RWPE2 (cell line): ENCODE measurements at regions not wholly inside any gene's neighbourhood (a gene's known extent, or its start where the extent isn't known, plus 50 kb on each side); places are given as distances from the start of the nearest gene placed in this dataset.

Experiments
- ATAC-seq: fragments of 200-7000 bp; cut with Tn5 transposase; 3 replicates; pipeline ENCODE4 v1.9.1; 2021; ENCODE audit warnings: low read depth
- DNase-seq: peaks from one replicate; pipeline ENCODE4 v3.0.0-alpha.2; 2020; ENCODE audit warnings: low spot score
- H3K27ac ChIP-seq: fragments of 450-650 bp; 2 replicates; pipeline ENCODE4 v1.5.1; 2017; ENCODE audit warnings: mild to moderate bottlenecking; ENCODE audit not compliant: poor library complexity, severe bottlenecking
- H3K27me3 ChIP-seq: fragments of 250-450 bp; sonication (Bioruptor Pico); 2 replicates; pipeline ENCODE4 v1.5.1; 2021; ENCODE audit warnings: mild to moderate bottlenecking, moderate library complexity; ENCODE audit not compliant: insufficient read depth, poor library complexity, severe bottlenecking
- H3K36me3 ChIP-seq: fragments of 250-450 bp; sonication (Bioruptor Pico); 2 replicates; pipeline ENCODE4 v1.5.1; 2020; ENCODE audit warnings: low read depth, mild to moderate bottlenecking, moderate library complexity
- H3K4me1 ChIP-seq: fragments of 250-450 bp; sonication (Bioruptor Pico); 2 replicates; pipeline ENCODE4 v1.5.1; 2021; ENCODE audit warnings: mild to moderate bottlenecking, moderate library complexity; ENCODE audit not compliant: insufficient read depth, poor library complexity, severe bottlenecking
- H3K4me3 ChIP-seq: fragments of 250-450 bp; sonication (Bioruptor Pico); 2 replicates; pipeline ENCODE4 v1.5.1; 2021; ENCODE audit warnings: mild to moderate bottlenecking, moderate library complexity; ENCODE audit not compliant: severe bottlenecking
- H3K9me3 ChIP-seq: fragments of 250-450 bp; sonication (Bioruptor Pico); 2 replicates; pipeline ENCODE4 v1.5.1; 2021; ENCODE audit warnings: mild to moderate bottlenecking, moderate library complexity; ENCODE audit not compliant: severe bottlenecking
- TF ChIP-seq, protein P1 (sequence below): fragments of 450-650 bp; IDR thresholded peaks from one replicate; pipeline ENCODE4 v1.5.1; 2017; ENCODE audit warnings: mild to moderate bottlenecking, moderate library complexity; ENCODE audit not compliant: poor library complexity, severe bottlenecking

DNA sequence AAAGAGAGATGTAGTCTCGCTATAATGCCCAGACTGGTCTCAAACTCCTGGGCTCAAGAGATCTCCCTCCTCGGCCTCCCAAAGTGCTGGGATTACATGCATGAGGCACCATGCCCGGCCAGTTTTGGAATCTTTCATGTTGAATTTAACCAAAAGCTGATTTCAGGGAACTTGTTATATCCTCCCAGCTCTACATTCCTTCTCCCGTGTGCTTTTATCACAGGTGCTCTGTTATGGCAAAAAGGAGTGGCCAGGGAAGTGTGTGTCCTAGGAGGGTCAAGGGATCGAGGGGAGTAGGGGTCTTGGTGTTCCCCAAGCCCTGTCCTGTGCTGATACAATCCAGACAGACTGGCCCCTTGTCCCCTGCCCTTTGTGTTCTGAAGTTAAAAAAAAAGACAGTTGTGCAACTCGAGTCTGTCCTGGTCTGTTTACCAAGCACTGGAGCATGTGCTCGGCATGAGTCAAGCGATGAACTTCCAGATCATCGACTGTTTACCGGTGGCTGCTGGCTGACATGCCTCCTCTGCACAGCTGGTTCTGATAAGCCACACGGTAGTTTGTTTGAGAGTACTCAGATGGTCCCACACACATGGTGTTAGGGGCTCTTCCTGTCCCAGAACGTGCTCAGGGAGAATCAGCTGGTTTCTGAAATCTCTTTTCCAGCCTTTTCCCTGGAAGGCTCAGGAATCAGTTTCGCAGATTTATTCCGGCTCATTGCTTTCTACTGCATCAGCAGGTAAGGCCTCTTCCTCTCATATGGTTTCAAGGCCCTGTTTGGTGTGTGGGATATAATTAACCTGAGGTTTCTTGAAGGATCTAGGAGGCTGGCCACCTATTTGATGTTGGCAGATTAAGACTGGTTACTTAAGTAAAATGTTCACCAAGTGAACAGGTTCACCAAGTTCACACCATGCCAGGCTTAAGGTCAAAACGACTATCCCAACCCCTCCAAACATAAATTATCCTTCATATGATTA lies 52.6 kb upstream of the NAA20 start:
- H3K4me1 ChIP-seq, result peaks cover 7% of the 10 kb centered on the region
- H3K27me3 ChIP-seq, result no peaks in the 10 kb centered on the region
- TF ChIP-seq, protein P1, sequence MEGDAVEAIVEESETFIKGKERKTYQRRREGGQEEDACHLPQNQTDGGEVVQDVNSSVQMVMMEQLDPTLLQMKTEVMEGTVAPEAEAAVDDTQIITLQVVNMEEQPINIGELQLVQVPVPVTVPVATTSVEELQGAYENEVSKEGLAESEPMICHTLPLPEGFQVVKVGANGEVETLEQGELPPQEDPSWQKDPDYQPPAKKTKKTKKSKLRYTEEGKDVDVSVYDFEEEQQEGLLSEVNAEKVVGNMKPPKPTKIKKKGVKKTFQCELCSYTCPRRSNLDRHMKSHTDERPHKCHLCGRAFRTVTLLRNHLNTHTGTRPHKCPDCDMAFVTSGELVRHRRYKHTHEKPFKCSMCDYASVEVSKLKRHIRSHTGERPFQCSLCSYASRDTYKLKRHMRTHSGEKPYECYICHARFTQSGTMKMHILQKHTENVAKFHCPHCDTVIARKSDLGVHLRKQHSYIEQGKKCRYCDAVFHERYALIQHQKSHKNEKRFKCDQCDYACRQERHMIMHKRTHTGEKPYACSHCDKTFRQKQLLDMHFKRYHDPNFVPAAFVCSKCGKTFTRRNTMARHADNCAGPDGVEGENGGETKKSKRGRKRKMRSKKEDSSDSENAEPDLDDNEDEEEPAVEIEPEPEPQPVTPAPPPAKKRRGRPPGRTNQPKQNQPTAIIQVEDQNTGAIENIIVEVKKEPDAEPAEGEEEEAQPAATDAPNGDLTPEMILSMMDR, result no peak
- H3K36me3 ChIP-seq, result 0 out of 2 replicates have a peak, but pooled peaks cover 3% of the 10 kb centered on the region
- peak overlapping the region; percentile 6 for H3K27ac ChIP-seq
- no peak for DNase-seq
- no peaks in the 10 kb centered on the region for H3K9me3 ChIP-seq
- H3K4me3 ChIP-seq, result no peak overlapping the region
- ATAC-seq, result peak; percentile 94

DNA sequence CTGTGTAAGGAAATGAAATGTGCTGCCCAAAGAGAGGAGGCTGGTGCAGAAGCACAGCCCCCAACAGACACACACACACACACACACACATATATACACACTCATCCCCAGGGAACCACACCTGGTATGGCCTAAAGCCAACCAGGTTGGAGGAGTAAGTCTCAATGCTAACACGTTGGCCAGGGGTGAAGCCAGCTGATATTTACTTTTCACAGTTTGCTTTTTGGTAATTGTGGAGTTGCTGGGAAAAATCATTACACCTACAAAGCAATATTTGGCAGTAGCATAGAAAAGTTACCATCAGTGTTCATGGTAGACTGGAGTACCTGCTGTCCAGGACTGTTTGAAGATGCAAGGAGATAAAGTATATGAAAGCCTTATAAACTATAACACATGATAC lies 50.3 kb upstream of the NAA20 start:
- H3K4me3 ChIP-seq, result no peak overlapping the region
- H3K9me3 ChIP-seq, result no peaks in the 10 kb centered on the region

More for the DNA sequence above, 50.3 kb upstream of the NAA20 start:
- DNase-seq (no peak), ATAC-seq (no peak)
- Histone ChIP-seq H3K27me3 (no peaks in the 10 kb centered on the region), H3K27ac (no peak overlapping the region), H3K4me1 (peaks cover 7% of the 10 kb centered on the region), H3K36me3 (0 out of 2 replicates have a peak, but pooled peaks cover 3% of the 10 kb centered on the region)
- TF ChIP-seq, protein P1, result no peak
